DND-41 (cell line): ENCODE measurements at regions not wholly inside any gene's neighbourhood (a gene's known extent, or its start where the extent isn't known, plus 50 kb on each side); places are given as distances from the start of the nearest gene placed in this dataset.

ENCODE experiments used
- CTCF ChIP-seq: IDR thresholded peaks from 2 replicates; pipeline ENCODE4 v1.5.1; 2012; ENCODE audit warnings: borderline replicate concordance, low read length, moderate library complexity, mild to moderate bottlenecking; ENCODE audit not compliant: poor library complexity, severe bottlenecking; ENCODE audit errors: extremely low read depth
- EZH2 ChIP-seq: IDR thresholded peaks from 3 replicates; pipeline ENCODE4 v1.6.1; 2012; ENCODE audit warnings: borderline replicate concordance, low read depth, mild to moderate bottlenecking, moderate library complexity, low read length, inconsistent platforms; ENCODE audit not compliant: severe bottlenecking

GRCh38 chr4:123638834-123639233 is 242.2 kb downstream of the SPRY1 start:
- TF ChIP-seq CTCF (no peak), EZH2 (no peak)
